Fibroblast of mammary gland (primary cell): ENCODE measurements at regions not wholly inside any gene's neighbourhood (a gene's known extent, or its start where the extent isn't known, plus 50 kb on each side); places are given as distances from the start of the nearest gene placed in this dataset.
"Not testable (repeated sequence)": the region's sequence is repeated elsewhere in the genome, so short reads cannot be mapped to it uniquely, and the experiment has no call there.

Experiments
- DNase-seq: peaks from one replicate; pipeline ENCODE4 v3.0.0-alpha.2; 2010; ENCODE audit warnings: low read depth
- H3K4me3 ChIP-seq: 2 replicates; pipeline ENCODE4 v1.5.1; 2011; ENCODE audit warnings: low read depth, mild to moderate bottlenecking, low read length, moderate library complexity; ENCODE audit not compliant: control insufficient read depth
- TF ChIP-seq, protein P1 (sequence below): conservative IDR thresholded peaks from 2 replicates; pipeline ENCODE4 v1.5.1; 2011; ENCODE audit warnings: low read depth, low read length, inconsistent platforms; ENCODE audit not compliant: control insufficient read depth, insufficient read depth

DNA sequence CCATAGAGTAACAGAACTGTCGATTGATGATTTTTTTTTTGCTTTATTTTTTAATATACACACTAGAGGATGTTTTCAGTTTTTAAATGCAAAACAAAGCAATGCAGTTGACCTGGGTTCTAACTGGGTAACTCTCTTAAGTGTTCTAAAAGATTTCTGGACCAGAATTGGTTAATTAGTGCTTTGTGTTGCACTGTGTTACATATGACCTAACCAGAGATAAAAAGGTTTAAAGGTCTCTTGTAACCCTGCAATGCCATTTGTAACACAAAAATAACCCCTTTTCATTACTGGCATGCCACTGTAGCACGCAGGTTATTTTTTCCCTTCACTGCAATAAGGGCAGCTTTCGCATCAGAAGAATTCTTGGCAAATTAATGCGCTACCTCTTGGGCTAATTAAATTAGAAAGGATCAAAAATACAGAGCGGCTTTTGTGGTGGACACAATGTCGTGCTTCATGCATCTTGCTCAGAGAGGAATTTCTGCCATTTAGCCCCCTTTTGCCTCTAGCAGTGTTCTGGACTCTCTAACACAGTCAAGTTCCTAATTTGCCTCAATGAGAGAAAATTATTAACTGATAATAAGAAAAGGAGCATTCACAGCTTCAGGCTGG lies 250.8 kb upstream of the ZEB2 start:
- no peak for DNase-seq
- TF ChIP-seq, protein P1, sequence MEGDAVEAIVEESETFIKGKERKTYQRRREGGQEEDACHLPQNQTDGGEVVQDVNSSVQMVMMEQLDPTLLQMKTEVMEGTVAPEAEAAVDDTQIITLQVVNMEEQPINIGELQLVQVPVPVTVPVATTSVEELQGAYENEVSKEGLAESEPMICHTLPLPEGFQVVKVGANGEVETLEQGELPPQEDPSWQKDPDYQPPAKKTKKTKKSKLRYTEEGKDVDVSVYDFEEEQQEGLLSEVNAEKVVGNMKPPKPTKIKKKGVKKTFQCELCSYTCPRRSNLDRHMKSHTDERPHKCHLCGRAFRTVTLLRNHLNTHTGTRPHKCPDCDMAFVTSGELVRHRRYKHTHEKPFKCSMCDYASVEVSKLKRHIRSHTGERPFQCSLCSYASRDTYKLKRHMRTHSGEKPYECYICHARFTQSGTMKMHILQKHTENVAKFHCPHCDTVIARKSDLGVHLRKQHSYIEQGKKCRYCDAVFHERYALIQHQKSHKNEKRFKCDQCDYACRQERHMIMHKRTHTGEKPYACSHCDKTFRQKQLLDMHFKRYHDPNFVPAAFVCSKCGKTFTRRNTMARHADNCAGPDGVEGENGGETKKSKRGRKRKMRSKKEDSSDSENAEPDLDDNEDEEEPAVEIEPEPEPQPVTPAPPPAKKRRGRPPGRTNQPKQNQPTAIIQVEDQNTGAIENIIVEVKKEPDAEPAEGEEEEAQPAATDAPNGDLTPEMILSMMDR: no peak
- no peak overlapping the region for H3K4me3 ChIP-seq

DNA sequence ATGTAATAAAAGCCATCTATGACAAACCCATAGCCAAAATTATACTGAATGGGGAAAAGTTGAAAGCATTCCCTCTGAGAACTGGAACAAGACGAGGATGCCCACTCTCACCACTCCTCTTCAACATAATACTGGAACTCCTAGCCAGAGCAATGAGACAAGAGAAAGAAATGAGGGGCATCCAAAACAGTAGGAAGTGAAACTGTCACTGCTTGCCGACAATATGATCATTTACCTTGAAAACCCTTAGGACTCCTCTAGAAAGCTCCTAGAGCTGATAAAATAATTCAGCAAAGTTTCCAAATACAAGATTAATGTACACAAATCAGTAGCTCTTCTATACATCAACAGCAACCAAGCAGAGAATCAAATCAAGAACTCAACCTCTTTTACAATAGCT lies 241.0 kb upstream of the ZEB2 start:
- H3K4me3 ChIP-seq, DNase-seq: not testable (repeated sequence)

DNA sequence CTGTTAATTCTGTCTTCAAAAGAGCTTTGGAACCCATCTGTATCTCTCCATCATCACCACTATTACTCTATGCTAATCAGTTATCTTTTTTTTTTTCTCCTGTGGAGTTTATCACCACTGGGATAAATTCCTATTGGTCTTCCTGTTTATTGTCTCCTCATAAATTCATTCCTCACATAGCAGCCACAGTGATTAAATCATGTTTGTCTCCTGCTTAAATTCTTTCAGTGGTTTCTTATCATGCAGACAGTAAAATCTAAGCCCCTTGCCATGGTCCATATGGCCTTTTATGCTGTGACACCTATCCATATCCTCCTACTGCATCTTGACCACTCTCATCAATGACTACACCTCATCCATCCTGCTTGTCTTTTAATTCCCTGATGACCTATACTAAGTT lies 239.8 kb upstream of the ZEB2 start:
- no peak overlapping the region for H3K4me3 ChIP-seq
- TF ChIP-seq, protein P1: no peak

DNA sequence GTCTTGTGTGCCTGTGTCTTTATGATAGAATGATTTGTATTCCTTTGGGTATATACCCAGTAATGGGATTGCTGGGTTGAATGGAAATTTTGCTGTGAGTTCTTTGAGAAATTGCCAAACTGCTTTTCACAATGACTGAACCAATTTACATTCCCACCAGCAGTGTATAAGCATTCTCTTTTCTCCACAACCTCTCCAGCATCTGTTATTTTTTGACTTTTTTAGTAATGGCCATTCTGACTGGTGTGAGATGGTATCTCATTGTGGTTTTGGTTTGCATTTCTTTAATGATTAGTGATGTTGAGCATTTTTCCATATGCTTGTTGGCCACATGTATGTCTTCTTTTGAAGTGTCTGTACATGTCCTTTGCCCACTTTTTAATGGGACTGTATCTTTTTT lies 238.3 kb upstream of the ZEB2 start:
- not testable (repeated sequence) for DNase-seq, H3K4me3 ChIP-seq

More for the DNA sequence above, 239.8 kb upstream of the ZEB2 start:
- no peak for DNase-seq

DNA sequence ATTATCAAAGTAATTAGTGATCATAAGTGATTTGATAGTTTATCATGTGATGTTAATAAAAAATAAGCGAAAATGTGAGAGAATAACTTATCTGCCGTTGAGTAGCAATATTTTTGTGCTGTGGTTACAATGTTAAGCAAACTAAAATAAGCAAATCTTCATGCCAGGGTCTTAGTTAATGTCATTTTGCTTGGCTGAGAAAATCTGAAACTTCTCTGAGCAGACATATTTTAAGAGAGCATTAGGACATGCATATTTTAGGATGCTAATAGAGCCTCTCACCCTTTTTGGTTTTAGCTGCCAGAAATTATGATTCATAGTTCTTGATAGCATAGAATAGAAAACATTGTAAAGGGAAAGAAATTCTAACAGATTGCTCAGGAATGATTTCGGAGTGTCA lies 233.5 kb upstream of the ZEB2 start:
- no peak overlapping the region for H3K4me3 ChIP-seq
- no peak for DNase-seq
- TF ChIP-seq, protein P1: no peak

DNA sequence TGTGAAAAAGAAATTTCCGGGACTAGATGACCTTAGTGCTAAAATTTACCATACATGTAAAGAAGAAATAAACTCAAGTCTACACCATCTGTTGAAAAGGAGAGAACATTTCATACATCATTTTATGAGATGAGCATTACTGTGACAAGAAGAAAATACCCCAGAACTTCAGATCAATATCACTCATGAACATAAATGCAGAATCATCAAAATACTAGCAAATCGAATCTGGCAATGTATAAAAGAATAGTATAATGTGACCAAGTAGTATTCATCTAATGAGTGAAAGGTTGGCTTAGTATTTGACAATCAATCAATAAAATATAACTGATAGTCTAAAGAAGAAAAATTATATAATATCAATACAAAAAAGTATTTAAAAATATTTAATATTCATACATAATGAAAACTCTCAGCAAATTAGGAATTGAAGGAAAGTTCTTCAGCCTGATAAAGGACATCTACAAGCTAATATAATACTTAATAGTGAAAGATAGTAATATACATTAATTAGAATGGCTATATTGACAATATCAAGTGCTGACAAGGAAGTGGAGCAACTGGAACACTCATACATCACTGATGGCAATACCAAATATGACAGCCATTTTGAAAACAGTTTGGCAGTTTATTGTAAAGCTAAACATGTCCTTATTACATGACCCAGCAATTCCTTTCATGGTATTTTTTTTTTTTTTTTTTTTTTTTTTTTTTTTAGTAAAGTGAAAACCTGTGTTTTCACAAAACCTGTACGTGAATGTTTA lies 231.4 kb upstream of the ZEB2 start:
- no peak overlapping the region for H3K4me3 ChIP-seq
- TF ChIP-seq, protein P1: no peak
- DNase-seq: no peak

DNA sequence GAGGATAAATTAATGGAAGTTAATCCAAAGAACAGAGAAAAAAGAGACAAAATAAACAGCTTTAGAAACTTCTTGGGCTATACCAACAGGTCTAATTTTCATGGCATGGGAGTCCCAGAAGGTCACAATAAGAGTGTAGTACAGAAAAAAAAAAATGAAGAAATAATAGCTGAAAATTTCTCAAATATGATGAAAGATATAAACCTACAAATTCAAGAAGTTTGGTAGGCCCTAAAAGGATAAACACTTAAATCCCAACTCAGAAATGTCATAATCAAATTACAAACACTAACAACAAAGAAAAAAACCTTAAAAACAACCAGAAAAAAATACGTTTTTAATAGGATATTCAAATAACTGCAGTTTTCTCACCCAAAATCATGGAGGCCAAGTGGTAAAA lies 229.3 kb upstream of the ZEB2 start:
- TF ChIP-seq, protein P1: no peak
- DNase-seq: no peak

DNA sequence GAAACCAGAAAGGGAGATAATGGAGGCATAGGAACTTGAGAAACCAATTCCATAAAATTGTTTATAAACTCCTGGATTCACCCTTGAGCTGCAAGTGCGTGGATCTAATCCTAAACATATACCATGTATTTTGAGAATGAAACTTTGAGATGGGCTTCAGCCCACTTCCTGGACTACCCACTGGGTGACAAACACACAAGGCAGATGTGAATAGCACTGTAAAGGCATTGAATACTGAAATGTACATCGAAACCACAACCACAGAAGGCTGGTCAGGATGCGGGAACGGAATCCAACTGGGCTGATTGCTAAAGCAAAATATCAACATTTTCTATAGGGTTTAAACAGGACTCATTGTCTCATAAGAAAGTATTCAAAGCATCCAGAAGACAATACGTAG lies 228.5 kb upstream of the ZEB2 start:
- DNase-seq: no peak
- no peak overlapping the region for H3K4me3 ChIP-seq
- TF ChIP-seq, protein P1: no peak

More for the DNA sequence above, 229.3 kb upstream of the ZEB2 start:
- no peak overlapping the region for H3K4me3 ChIP-seq
